ENCODE measurements at regions not wholly inside any gene's neighbourhood (a gene's known extent, or its start where the extent isn't known, plus 50 kb on each side); places are given as distances from the start of the nearest gene placed in this dataset.
A peak's percentile ranks its signal among the peaks of the same experiment; 100 is the strongest.

DNA sequence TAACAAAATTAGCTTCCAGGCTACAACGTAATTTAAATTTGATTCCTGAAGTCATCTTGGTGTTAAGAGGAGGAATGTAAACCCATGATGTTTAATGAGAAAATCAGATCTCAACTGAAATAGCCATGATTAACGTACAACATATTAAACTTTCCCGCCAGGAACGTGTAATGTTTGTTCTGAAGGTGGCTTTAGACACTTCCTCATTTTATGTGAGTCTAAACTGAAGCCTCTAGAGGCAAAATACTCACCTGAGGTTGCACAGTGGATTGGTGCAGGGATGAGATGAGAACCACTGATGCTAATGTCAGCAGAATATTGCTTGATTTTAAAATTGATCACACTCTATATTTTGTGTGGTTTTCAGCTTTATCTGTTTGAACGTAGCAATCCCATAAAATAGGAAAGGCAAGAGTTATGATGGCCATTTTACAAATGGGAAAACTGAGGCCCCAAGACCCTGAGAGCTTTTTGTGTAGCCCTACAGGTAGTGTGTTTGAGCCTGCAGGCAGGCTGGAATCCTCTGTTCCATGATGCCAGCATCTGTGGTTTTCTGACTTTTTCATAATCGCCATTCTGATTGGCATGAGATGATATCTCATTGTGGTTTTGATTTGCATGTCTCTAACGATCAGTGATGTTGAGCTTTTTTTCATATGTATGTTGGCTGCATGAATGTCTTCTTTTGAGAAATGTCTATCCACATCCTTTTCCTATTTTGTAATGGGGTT lies 243.7 kb upstream of the BMPER start:
- no peak for DNase-seq (ENCODE audit: low read depth)
- no peak for TF ChIP-seq CTCF (IDR thresholded peaks at IDR 0.05; ENCODE audit: low read depth, low read length, missing control alignments)
- H3K4me3 ChIP-seq (ENCODE audit: low read depth, low read length) = no peak overlapping the region

GRCh38 chr7:33666531-33666930 lies 238.8 kb upstream of the BMPER start:
- no peak overlapping the region for H3K4me3 ChIP-seq (ENCODE audit: low read depth, low read length)
- no peak for TF ChIP-seq CTCF (IDR thresholded peaks at IDR 0.05; ENCODE audit: low read depth, low read length, missing control alignments)
- no peak for DNase-seq (ENCODE audit: low read depth)

DNA sequence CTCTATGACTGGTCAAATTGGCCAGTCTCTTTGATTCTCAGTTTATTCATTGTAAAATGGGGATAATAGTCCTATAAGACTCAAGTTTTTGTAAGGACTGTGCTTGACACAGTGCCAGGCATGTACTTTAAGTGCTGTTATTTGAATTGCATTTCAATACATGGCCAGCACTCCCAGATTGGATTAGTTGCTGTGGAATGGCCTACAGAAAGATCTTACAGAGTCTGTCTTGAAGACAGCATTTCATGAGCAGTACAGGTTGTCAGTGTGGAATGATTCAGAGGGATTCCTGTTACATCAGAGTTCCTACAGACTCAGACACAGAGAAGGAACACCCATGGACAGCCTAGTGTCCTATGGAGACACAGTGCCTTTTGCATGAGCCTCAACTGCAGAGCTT lies 238.1 kb upstream of the BMPER start:
- no peak for TF ChIP-seq CTCF (IDR thresholded peaks at IDR 0.05; ENCODE audit: low read depth, low read length, missing control alignments)

GRCh38 chr7:33669251-33669670 lies 236.1 kb upstream of the BMPER start:
- H3K4me3 ChIP-seq (ENCODE audit: low read depth, low read length) = no peak overlapping the region
- no peak for TF ChIP-seq CTCF (IDR thresholded peaks at IDR 0.05; ENCODE audit: low read depth, low read length, missing control alignments)
- no peak for DNase-seq (ENCODE audit: low read depth)

More for the DNA sequence above, 238.1 kb upstream of the BMPER start:
- no peak for DNase-seq (ENCODE audit: low read depth)
- no peak overlapping the region for H3K4me3 ChIP-seq (ENCODE audit: low read depth, low read length)

DNA sequence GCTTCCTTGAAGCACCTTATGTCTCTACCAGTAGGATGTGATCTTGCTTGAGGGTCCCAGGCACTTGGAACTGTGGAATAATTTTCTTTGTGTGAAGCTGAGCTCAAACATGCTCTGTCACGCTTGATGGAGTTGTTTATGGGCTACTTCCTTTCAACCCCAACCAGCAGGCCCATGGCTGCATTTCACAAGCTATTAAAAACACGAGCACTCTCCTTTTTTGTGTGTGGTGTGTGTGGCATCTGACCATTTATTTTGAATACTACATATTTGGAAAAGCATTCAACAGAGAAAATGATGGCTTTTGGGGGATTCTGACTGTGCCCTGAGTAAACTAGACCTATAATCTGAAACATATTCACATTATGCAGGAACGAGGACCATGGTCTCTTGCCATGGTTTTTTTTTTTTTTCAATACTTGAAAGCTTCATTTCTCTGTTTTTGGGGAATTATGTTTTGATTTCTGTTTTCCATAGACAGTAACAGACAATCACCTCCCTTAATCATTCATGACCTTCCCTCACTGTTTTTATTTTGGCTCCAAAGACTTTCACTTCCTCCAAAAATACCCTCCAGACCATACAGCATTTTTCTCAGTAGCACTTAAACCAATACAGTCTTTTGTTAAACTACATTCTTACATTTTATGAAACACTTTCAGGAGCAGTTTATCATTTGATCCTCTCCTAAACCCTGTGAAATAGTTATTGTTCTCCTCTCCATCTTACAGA lies 233.6 kb upstream of the BMPER start:
- no peak overlapping the region for H3K4me3 ChIP-seq (ENCODE audit: low read depth, low read length)
- no peak for TF ChIP-seq CTCF (IDR thresholded peaks at IDR 0.05; ENCODE audit: low read depth, low read length, missing control alignments)
- DNase-seq (ENCODE audit: low read depth) = peak; percentile 10

- no peak for DNase-seq (ENCODE audit: low read depth)
Measured at GRCh38 chr7:33673029-33673700, 232.2 kb upstream of the BMPER start.

More at GRCh38 chr7:33673029-33673700, 232.2 kb upstream of the BMPER start:
- no peak for TF ChIP-seq CTCF (IDR thresholded peaks at IDR 0.05; ENCODE audit: low read depth, low read length, missing control alignments)
- no peak overlapping the region for H3K4me3 ChIP-seq (ENCODE audit: low read depth, low read length)

All from GM12864 (cell line).